ENCODE measurements at regions not wholly inside any gene's neighbourhood (a gene's known extent, or its start where the extent isn't known, plus 50 kb on each side); places are given as distances from the start of the nearest gene placed in this dataset.

GRCh38 chr13:89502286-89502685 lies 1831.1 kb downstream of the SLITRK5 start:
- Histone ChIP-seq H3K4me3 (no peak overlapping the region), H2AFZ (no peak overlapping the region), H3K4me1 (ENCODE audit: insufficient read depth) (no peaks in the 10 kb centered on the region), H3K9me2 (ENCODE audit: insufficient read depth) (0 out of 2 replicates have a peak, but pooled peaks cover 4% of the 10 kb centered on the region), H3K36me3 (ENCODE audit: insufficient read depth) (no peaks in the 10 kb centered on the region), H3K4me2 (no peak overlapping the region), H3F3A (replicated peaks; ENCODE audit: low read depth) (no peaks in the 10 kb centered on the region), H3K79me2 (replicated peaks; ENCODE audit: insufficient read depth) (no peaks in the 10 kb centered on the region), H3K27ac (ENCODE audit: low read depth) (no peak overlapping the region), H3K27me3 (ENCODE audit: insufficient read depth) (no peaks in the 10 kb centered on the region), H4K20me1 (replicated peaks; ENCODE audit: insufficient read depth) (no peaks in the 10 kb centered on the region)
- no peak for DNase-seq (ENCODE audit: low spot score)
- Mint-ChIP-seq H3K27ac (no peak overlapping the region), H3K27me3 (ENCODE audit: insufficient read depth, low read depth, poor library complexity) (no peaks in the 10 kb centered on the region), H3K4me3 (no peak overlapping the region), H3K36me3 (ENCODE audit: low read depth) (no peaks in the 10 kb centered on the region), H3K9me3 (no peaks in the 10 kb centered on the region), H3K4me1 (no peaks in the 10 kb centered on the region)
- TF ChIP-seq, protein P1, sequence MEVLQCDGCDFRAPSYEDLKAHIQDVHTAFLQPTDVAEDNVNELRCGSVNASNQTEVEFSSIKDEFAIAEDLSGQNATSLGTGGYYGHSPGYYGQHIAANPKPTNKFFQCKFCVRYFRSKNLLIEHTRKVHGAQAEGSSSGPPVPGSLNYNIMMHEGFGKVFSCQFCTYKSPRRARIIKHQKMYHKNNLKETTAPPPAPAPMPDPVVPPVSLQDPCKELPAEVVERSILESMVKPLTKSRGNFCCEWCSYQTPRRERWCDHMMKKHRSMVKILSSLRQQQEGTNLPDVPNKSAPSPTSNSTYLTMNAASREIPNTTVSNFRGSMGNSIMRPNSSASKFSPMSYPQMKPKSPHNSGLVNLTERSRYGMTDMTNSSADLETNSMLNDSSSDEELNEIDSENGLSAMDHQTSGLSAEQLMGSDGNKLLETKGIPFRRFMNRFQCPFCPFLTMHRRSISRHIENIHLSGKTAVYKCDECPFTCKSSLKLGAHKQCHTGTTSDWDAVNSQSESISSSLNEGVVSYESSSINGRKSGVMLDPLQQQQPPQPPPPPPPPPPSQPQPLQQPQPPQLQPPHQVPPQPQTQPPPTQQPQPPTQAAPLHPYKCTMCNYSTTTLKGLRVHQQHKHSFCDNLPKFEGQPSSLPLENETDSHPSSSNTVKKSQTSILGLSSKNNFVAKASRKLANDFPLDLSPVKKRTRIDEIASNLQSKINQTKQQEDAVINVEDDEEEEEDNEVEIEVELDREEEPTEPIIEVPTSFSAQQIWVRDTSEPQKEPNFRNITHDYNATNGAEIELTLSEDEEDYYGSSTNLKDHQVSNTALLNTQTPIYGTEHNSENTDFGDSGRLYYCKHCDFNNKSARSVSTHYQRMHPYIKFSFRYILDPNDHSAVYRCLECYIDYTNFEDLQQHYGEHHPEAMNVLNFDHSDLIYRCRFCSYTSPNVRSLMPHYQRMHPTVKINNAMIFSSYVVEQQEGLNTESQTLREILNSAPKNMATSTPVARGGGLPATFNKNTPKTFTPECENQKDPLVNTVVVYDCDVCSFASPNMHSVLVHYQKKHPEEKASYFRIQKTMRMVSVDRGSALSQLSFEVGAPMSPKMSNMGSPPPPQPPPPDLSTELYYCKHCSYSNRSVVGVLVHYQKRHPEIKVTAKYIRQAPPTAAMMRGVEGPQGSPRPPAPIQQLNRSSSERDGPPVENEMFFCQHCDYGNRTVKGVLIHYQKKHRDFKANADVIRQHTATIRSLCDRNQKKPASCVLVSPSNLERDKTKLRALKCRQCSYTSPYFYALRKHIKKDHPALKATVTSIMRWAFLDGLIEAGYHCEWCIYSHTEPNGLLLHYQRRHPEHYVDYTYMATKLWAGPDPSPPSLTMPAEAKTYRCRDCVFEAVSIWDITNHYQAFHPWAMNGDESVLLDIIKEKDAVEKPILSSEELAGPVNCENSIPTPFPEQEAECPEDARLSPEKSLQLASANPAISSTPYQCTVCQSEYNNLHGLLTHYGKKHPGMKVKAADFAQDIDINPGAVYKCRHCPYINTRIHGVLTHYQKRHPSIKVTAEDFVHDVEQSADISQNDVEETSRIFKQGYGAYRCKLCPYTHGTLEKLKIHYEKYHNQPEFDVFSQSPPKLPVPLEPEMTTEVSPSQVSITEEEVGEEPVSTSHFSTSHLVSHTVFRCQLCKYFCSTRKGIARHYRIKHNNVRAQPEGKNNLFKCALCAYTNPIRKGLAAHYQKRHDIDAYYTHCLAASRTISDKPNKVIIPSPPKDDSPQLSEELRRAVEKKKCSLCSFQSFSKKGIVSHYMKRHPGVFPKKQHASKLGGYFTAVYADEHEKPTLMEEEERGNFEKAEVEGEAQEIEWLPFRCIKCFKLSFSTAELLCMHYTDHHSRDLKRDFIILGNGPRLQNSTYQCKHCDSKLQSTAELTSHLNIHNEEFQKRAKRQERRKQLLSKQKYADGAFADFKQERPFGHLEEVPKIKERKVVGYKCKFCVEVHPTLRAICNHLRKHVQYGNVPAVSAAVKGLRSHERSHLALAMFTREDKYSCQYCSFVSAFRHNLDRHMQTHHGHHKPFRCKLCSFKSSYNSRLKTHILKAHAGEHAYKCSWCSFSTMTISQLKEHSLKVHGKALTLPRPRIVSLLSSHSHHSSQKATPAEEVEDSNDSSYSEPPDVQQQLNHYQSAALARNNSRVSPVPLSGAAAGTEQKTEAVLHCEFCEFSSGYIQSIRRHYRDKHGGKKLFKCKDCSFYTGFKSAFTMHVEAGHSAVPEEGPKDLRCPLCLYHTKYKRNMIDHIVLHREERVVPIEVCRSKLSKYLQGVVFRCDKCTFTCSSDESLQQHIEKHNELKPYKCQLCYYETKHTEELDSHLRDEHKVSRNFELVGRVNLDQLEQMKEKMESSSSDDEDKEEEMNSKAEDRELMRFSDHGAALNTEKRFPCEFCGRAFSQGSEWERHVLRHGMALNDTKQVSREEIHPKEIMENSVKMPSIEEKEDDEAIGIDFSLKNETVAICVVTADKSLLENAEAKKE (CRISPR knock-in tag; IDR thresholded peaks at IDR 0.05), result no peak
- no peak for TF ChIP-seq ZNF331 (CRISPR knock-in tag; IDR thresholded peaks at IDR 0.05; ENCODE audit: low read depth)
- TF ChIP-seq, protein P2, sequence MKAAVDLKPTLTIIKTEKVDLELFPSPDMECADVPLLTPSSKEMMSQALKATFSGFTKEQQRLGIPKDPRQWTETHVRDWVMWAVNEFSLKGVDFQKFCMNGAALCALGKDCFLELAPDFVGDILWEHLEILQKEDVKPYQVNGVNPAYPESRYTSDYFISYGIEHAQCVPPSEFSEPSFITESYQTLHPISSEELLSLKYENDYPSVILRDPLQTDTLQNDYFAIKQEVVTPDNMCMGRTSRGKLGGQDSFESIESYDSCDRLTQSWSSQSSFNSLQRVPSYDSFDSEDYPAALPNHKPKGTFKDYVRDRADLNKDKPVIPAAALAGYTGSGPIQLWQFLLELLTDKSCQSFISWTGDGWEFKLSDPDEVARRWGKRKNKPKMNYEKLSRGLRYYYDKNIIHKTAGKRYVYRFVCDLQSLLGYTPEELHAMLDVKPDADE (IDR thresholded peaks at IDR 0.05), result no peak
- TF ChIP-seq, protein P3, sequence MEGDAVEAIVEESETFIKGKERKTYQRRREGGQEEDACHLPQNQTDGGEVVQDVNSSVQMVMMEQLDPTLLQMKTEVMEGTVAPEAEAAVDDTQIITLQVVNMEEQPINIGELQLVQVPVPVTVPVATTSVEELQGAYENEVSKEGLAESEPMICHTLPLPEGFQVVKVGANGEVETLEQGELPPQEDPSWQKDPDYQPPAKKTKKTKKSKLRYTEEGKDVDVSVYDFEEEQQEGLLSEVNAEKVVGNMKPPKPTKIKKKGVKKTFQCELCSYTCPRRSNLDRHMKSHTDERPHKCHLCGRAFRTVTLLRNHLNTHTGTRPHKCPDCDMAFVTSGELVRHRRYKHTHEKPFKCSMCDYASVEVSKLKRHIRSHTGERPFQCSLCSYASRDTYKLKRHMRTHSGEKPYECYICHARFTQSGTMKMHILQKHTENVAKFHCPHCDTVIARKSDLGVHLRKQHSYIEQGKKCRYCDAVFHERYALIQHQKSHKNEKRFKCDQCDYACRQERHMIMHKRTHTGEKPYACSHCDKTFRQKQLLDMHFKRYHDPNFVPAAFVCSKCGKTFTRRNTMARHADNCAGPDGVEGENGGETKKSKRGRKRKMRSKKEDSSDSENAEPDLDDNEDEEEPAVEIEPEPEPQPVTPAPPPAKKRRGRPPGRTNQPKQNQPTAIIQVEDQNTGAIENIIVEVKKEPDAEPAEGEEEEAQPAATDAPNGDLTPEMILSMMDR (conservative IDR thresholded peaks at IDR 0.05; ENCODE audit: low read depth in 2 of 2), result no peak
- TF ChIP-seq EZH2phosphoT487 (IDR thresholded peaks at IDR 0.05; ENCODE audit: unreplicated experiment), result no peak
- TF ChIP-seq REST (IDR thresholded peaks at IDR 0.05; ENCODE audit: unreplicated experiment), result no peak
- TF ChIP-seq NANOG (IDR thresholded peaks at IDR 0.05; ENCODE audit: borderline replicate concordance), result no peak
- TF ChIP-seq POLR2AphosphoS5 (IDR thresholded peaks at IDR 0.05; ENCODE audit: low read depth), result no peak
- no peak for TF ChIP-seq ZNF114 (CRISPR knock-in tag; IDR thresholded peaks at IDR 0.05)
- no peak for ATAC-seq

Measured in GM23338 (cell line).